Fibroblast of skin of left biceps (primary cell): ENCODE measurements at regions not wholly inside any gene's neighbourhood (a gene's known extent, or its start where the extent isn't known, plus 50 kb on each side); places are given as distances from the start of the nearest gene placed in this dataset.
"Not testable (repeated sequence)": the region's sequence is repeated elsewhere in the genome, so short reads cannot be mapped to it uniquely, and the experiment has no call there.

Experiments
- DNase-seq, 2 experiments: peaks; one replicate each; pipeline ENCODE4 v3.0.0-alpha.2; 2013; ENCODE audit warnings: low read depth in 2 of 2

DNA sequence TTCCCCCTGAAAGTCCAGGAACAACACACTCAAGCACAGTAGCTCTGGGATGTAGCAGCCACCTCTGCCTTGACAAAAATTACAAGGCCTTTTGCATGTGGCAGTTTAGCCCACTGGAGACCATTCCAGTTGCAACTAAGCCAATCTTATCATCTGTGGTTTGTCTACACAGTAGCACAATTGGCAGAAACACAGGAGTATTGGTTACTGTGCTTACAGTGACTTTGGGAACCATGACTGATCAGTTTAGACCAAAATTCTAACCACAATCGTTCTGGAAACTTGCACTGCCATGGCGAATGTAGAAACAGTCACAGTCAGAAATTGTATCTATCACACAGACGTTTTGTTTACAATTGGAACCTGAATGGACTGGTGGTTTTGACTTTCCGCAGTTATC, 403.7 kb upstream of the MEIS1 start:
- DNase-seq, result no peak

DNA sequence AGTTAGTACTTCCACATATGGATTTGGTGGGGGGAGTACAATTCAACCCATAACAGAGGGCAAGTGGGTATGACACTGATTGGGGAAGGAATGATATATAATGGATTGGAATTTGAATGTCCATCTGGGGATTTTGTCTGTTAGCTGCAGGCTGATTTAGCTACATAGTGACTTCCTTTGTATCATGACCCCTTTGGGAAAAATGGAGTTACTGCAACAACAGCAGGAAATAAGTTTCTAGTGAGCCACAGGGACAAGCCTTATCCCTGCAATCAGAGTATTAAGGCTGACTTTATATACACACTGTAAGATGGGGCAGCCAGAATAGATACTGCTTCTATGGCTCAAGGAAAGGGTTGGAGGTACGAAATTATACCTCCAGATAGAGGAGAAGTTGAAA, 404.4 kb upstream of the MEIS1 start:
- DNase-seq, result no peak

DNA sequence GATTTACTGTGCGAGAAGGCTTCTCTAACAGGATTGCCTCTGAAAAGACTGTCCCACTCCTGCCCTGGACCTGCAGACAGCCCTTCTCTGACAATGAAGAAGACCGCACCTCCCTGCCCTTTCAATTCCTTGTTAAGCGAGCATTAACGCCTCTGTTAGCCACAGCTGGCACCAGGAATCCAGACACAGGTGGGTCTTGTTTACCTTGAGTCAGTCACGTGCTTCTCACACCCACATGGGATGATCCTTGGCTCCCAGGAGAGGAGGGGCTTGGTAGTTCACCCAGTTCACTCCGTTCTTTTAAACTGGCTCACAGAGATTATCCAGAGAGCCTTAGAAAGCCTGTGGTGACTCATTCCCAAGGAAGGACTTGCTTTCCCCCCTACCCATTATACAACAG, 410.5 kb upstream of the MEIS1 start:
- DNase-seq, result no peak

DNA sequence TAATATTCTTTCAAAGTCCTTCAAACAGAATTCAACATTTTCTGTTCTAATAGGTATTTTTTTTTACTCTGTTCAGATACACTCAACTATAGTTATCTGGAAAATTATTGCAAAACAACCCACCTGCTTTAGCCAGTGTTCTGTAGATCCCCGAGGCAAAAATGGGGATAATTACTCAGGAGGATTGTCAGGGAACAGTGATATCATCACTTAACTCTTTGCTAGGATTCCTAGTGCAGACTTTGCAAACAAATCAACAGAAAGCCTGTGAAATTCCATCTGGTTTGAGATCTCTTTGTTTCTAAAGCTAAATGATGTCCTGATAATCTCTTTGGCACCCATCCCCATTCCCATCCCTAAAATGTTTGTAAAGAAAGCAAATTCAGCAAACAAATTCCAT, 413.6 kb upstream of the MEIS1 start:
- no peak for DNase-seq

DNA sequence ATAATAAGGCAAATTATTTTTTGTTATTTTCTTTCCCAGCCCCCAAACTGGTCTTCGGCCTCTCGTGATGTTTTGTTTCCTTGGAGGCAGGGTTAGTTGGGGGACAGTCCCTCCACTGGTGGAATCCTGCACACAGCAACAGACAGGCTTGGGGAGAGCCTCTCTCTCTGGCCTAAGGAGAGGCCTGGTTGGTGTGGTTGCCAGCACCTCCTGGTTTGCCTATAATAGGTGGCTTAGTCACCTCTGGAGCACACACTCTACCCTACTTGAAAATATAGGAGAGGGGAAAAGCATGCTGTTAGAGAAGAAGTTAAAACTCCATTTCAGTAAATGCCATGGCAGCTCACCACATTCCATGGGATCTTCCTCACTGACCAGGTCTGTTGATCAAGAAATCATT, 417.2 kb upstream of the MEIS1 start:
- DNase-seq, result no peak

DNA sequence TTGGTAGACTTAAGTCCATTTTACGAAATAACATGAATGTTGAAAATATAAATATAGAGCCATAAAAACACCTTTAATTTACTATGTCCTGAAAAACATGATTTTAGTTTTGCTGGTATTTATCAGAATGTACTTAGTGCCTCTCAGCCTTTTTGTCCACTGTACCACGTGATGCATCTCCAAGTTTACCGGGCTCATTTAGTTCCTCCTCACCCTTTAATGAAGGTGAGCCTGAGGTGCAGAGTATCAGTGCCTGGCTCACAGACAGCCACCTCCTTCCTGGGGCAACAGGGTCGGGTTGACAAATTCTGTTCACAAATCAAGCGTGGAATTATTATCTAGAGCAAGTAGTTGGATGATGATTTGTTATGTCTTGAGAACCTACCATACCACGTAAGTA, 420.5 kb upstream of the MEIS1 start:
- DNase-seq, result no peak

DNA sequence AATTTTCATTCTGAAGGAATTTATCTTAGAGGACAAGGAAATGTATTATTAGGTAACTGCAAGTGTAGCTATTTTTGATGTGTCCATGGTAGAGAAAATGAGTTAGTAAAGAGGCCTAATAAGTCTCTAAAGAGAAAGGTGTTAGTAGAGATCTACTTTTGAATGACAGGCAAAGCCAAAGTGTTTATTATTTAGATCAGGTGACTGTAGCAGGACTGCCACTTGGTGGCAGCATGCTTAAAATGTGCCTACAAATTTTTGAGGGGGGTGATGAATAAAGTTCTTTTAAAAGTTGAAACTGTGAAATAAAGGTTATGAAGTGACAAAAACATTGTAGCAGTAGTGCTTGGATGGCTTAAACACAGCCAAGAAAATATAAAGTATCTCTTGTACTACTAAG, 421.5 kb upstream of the MEIS1 start:
- DNase-seq, result no peak

DNA sequence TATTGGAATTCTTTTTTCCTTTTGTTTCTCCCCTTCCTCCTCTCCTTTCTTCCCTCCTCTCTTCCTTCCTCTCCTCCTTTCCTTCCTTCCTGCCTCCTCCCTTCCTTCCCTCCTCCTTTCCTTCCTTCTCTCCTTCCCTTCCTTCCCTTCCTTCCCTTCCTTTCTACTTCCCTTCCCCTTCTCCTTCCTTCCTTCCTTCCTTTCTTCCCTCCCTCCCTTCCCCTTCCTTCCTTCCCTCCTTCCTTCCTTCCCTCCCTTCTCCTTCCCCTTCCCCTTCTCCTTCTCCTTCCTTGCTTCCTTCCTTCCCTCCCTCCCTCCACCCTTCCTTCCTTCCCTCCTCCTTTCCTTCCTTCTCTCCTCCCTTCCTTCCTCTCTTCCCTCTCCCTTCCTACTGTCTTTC, 431.0 kb upstream of the MEIS1 start:
- DNase-seq, result no peak

DNA sequence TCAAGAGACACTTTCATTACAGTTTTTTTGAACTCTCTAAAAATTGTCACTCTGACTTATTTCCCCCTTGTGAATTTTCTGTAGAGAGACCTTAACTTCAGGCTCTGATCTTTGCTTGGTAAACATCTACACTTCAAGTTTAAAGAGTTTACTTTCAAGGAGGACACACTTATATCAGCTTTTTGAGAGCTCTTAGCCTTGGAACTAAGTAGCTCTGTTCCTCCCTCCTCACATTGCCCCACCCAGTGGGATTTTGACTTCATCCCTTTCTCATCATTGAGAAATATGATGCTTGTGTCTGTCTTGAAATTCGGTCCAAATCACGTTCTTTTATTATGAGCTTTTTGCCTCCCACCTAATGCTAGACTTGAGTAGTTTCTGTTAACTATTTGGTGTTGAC, 433.4 kb upstream of the MEIS1 start:
- DNase-seq, result no peak

DNA sequence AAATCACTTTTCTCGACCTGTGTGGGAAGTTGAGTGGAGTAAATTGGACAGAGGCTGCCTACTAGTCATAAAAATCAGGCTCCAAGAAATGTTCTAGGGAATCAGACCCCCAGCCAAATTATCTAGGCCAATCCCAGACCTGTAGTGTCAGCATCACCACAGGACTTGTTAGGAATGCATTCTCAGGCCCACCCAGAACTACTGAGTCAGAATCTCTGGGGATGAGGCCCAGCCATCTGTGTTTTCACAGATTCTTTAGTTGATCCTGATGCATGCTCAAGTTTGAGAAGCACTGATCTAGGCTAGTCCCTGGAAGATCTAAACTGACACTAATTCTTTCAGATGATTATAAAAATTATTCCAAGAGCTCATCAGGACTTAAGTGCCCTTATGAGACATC, 434.0 kb upstream of the MEIS1 start:
- no peak for DNase-seq

DNA sequence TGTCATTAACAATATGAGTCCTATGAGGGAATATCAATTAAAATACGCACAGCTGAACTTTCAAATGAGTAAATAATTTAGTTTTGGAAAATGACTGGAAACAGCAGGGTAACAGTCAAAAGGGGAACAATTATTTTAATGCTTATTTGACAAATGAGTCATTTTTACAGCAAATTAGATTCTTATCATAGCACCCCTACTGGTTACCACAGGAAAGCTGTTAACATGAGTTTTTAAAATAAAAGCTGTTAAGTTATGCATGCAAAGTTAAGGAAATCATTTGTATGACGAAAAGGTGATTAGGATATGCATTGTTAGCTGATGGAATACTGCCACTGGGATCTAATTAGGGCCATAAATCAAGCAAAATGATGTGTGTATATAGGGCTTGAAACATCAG, 435.1 kb upstream of the MEIS1 start:
- DNase-seq, result no peak

DNA sequence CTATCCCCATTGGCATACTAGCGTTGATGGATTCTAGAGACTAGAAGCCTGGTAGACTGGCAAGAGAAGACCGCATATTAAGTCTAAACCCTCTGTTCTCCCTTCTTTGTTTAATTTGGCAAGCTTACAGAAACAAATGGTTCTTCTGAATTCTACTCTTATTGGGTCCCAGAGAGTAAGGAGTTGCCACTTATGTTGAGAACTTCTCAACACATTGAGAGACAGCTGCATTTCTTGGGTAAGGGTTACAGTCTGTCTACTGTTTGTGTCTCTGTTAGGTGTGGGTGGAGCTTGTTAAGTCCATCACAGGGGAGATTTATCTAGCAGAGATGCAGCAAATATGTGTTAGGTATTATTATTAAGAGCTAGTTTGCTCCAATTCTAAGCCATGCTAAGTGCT, 435.8 kb upstream of the MEIS1 start:
- no peak for DNase-seq

DNA sequence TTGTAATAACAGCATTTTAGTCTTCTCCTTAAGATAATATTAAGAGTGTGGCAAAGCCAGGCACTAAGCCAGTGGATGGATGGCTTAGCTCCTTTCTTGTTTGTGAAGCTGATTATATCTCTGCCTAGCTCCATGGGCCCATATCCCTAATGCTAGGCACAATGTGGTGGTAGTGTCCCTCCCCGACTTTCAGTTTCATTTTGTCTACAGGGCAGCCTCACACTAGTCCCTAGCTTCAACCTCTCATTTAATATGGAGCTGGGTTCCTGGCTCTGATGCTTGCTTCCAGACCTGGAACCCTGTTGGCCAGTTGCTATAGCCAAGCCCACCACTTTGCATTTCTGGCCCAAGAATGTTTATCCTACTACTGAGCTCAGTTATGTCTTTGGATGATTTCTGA, 437.0 kb upstream of the MEIS1 start:
- DNase-seq, result no peak

DNA sequence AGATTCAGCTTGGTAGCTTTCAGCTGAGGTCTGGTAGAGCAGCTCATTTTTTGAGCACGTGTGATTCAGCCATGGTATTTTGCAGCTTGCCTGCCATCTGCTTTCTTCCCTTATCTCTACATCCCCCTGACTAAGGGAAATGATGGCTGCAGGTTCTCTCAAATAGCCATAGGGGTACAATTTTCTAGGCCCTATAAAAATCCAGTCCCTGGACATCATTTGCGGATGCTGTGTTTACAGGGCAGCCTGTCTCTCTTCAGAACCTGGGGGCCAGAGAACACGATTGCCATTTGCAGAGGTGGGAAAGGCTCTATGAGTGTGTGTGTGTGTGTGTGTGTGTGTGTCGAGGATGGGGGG, 442.7 kb upstream of the MEIS1 start:
- no peak for DNase-seq

DNA sequence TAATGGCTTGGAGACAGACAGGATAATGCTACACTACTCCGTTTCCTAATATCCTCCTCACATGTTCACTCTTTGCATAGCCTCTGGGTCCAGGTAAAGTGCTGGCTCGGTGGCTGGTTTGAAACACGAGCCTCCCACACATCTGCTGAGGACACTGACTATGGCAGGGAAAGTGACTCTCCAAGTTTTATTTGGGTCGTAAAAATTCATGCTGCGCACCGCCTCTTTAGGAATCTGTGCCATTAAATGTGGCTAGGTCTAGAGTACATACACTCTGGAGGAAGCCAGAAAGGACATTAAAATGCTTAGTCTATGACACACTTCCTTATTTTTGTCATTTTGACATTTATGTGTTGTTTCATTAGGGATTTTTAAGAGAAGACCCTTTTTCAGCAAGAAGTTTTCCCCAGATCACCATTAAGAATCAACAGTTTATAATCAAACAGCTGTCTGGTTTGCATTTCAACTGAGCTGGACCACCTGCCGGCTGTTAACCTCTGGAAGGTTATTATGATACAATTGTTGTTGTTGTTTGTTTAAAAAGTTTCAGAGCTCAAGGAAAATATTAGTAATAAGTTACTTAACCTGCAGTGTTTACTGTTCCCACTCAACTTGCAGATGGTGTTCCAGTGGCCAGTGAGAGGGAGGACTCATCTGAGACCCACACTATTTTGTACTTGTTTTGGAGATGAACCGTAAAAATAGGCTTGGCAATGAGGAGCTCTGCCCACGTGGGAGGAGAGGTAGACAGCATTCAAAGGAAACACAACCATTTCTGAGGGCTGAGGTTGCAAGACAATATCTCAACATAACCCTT, 443.3 kb upstream of the MEIS1 start:
- DNase-seq, result no peak

DNA sequence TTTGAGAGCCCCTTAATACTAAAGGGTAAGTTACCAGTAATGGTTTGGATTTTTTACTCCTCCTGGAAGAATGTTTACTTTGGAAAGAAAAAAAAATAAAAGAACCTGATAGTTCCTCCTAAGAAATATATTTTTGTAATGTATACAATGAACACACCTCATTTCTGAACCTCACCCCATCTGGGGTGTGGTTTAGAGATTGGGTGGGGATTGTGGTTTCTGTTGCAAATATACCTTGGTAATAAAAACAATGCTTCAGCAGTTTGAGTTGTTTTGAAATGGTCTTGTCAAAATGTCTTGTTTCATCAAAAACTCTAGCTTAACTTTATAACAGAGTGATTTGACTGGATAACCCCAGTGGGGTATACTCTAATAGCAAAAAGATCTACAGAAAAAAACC, 448.9 kb upstream of the MEIS1 start:
- DNase-seq, result no peak

DNA sequence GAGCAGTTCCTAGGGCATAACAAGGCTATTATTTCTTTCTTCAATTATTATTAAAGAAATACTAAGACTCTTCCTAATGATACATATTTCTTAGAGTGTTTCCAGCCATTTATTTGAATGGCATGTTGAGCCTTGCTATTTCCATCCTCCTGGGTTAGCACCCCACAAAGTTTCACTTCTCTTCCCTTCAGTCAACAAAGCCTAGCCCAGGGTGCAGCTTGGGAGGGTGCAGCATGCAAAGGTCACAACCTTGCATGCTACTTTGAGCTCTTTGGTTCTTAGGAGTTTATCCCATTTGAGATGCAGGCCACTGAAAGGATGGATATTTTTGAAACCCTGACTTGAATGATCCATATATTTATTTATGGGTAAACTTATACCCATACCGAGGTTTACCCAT, 454.4 kb upstream of the MEIS1 start:
- no peak for DNase-seq

DNA sequence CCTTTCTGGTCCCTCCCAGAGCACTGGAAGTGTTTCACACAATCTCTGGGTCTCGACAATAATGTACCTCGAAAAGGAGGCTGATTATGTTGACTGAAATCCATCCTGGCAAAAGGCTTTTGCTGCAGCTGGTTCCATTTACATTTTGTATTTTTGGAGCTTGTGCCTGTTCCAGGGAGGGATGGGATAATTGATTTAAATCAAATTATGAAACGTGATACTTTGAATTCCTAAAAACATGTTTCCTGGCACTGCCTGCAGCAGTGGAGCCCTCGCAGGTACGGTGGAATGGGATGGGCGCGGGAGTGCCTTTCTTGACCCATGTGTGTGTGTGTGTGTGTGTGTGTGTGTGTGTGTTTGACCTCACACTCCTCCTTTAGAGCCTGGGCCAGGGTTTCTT, 455.5 kb upstream of the MEIS1 start:
- no peak for DNase-seq

DNA sequence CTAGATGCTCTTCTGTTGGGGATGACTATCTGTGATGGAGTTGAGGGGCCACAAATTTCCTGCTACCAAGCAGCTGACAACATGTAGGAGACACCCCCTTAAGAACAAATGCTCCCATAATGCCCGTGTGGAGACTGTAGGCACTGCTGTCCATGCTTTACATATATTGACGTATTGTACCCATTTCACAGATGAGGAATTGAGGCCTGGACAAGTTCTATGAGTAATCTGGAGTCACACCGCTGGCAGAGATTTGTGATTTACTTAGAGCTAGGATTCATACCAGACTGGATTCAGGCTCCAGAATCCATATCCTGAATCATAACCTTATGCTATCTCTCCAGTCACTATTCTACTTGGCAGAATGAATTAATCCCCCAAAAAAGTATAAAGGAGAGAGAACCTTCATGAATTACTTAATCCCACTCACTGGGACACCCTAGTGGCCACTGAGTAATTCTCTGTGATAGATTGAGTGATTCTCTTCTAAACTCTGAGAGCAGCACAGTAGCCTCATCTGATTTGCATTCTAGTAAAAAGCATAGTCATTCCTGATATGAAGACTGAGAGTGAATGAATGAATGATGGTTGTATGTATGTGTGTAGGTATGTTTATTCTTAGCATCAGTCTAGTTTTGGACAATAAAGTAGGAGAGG, 460.7 kb upstream of the MEIS1 start:
- no peak for DNase-seq

DNA sequence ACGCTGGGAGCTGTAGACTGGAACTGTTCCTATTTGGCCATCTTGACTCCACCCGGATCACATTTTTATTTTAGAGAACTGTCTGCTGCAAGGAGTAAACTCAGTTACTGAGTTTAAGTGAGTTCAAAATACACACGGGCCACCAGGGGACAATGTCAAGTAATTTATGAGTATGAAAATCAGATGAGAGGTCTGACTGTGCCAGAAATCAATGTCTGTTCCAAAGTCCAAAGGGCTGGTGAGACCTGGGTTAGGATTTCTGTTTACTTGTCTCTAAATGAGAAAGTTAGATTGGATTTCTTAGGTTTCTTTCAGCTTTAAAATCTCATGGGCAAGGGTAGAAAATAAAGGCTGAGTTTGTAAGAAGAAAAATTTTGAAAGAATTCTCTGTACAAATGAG, 465.8 kb upstream of the MEIS1 start:
- no peak for DNase-seq

DNA sequence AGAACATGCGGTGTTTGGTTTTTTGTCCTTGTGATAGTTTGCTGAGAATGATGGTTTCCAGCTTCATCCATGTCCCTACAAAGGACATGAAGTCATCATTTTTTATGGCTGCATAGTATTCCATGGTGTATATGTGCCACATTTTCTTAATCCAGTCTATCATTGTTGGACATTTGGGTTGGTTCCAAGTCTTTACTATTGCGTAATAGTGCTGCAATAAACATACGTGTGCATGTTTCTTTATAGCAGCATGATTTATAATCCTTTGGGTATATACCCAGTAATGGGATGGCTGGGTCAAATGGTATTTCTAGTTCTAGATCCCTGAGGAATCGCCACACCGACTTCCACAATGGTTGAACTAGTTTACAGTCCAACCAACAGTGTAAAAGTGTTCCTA, 471.6 kb upstream of the MEIS1 start:
- not testable (repeated sequence) for DNase-seq

DNA sequence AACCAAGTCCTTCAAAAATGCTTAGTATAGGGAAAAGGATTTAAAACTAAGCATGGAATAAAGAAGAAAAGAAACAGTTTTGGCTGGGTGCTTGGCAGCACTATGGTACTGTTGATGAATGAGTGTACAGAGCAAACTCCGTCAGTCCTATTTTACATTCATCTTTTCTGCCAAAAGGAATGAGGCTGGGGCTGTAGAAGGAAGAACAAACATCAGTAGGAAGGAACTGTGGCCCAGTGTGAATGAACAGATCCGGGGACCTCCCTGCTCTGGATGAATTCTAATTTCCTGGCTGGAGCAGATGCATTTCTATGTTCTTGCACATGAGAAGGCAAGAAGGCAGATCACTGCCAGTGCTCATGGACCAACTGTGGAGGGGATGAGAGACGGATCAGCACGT, 474.0 kb upstream of the MEIS1 start:
- DNase-seq, result no peak

DNA sequence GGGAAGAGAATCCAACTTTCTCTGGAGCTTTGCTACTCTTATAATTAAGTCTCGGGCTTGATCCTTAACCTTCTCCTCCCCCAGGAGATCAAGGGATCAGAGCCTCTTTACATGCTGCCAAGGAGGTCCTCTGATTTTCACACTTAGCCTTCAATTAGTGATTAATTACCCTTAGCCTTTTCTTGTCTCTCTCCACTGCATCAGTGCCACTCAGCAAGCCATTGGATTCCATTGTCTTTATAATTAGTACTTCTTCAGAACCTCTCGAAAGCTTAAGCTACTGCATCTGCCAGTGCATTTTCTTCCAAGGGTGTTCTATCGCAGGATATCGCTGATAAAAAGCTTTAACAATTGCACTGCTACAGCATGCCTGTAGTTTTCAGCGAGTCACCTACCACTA, 477.0 kb upstream of the MEIS1 start:
- no peak for DNase-seq

DNA sequence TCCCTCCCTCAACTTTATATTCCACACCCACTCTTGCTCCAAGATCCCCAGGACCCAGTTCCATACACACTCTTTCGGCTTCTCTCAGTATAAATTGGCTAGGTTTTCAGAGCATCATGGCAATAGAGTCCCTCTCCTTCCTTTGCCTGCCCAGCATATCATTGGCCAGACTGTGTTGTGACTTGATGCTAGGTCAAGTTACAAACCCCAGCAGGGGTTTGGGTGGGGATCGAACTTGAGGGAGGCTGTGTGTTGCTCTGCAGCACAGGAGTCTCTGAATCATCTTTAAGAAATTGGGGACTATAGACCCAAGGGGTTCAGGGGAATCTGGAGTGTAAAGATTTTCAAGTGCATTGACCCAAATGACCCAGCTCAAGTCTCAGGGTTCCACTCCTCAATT, 477.5 kb upstream of the MEIS1 start:
- DNase-seq, result no peak
